Stimulated activated naive B cell treated with anti-CD40 and anti-IgM and Interleukin-4, amounts not matched to agents 10 μg/mL and 1 μg/mL and 100 μg/mL, for 72 hours (primary cell): ENCODE measurements at regions not wholly inside any gene's neighbourhood (a gene's known extent, or its start where the extent isn't known, plus 50 kb on each side); places are given as distances from the start of the nearest gene placed in this dataset.
"Not testable (repeated sequence)": the region's sequence is repeated elsewhere in the genome, so short reads cannot be mapped to it uniquely, and the experiment has no call there.

ENCODE experiments used
- ATAC-seq, 2 donors: fragments of 150-1000 bp; cut with Tn5 transposase; replicated peaks; 2 replicates each; pipeline ENCODE4 v1.10.0; 2021; ENCODE audit warnings: moderate library complexity in 1 of 2
- DNase-seq: peaks from one replicate; pipeline ENCODE4 v3.0.0; 2021
- H3K27ac Mint-ChIP-seq: one replicate; pipeline ENCODE4 v1.8.0; 2022; ENCODE audit warnings: mild to moderate bottlenecking, mixed read lengths
- H3K27me3 Mint-ChIP-seq, 2 donors: one replicate each; pipeline ENCODE4 v1.8.0; 2022; ENCODE audit warnings: mixed read lengths in 2 of 2
- H3K36me3 Mint-ChIP-seq, 2 donors: one replicate each; pipeline ENCODE4 v1.8.0; 2022; ENCODE audit warnings: mixed read lengths in 2 of 2, mild to moderate bottlenecking in 1 of 2
- H3K4me1 Mint-ChIP-seq, 2 donors: one replicate each; pipeline ENCODE4 v1.8.0; 2022; ENCODE audit warnings: mixed read lengths in 2 of 2, mild to moderate bottlenecking in 1 of 2
- H3K4me3 Mint-ChIP-seq, 2 donors: one replicate each; pipeline ENCODE4 v1.8.0; 2022; ENCODE audit warnings: mild to moderate bottlenecking in 2 of 2, mixed read lengths in 2 of 2, moderate library complexity in 1 of 2
- H3K9me3 Mint-ChIP-seq, 2 donors: one replicate each; pipeline ENCODE4 v1.8.0; 2022; ENCODE audit warnings: mixed read lengths in 2 of 2, mild to moderate bottlenecking in 1 of 2

DNA sequence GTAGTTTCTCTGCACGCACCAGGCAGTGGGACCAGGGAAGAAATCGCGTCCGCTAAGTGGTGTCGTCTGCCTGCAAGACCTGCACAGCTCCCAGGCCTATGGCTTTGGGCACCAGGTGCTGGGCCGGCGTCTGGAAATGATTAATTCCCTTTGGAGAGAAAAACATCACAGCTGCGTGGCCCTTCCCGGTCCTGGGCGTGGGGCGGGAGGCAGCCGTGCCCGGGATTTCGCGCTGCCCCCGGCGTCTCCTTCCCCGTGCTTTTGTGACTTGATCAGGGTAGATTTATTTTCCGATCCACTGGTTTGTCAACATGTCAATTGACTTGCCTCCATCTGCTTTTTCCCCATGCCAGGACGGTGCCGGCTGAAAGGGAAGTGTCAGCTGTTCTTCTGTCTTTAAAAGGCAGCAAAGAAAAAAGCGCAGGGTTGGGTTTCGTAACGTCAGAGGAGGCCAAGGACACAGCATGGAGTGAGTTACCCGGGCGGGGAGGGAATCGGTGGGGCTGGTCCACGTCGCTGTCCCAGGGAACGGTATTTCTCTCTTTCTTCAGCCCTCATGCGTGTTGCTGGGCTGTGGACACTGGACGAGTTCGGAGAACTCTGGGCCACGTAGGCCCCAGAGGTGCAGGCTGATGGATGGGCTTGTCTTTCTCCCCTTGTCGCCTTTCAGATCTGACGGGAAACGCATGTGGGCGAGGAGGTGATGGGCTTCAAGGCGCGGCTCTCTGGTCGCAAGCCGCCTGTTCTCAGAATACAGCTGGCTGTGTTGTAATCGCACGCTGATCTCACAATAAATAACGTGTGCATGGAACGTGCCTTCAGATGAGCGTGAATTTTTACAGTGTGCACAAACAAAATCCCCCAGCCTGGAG, 188.1 kb upstream of the ZNF469 start:
- Mint-ChIP-seq H3K9me3 (peaks cover 4 to 6% of the 10 kb centered on the region in 2 donors), H3K4me1 (peaks cover 11% of the 10 kb centered on the region in 2 donors), H3K4me3 (no peak overlapping the region), H3K27ac (no peak overlapping the region), H3K27me3 (no peaks in the 10 kb centered on the region), H3K36me3 (peaks cover 3 to 5% of the 10 kb centered on the region in 2 donors)
- peak in 1 of 2 donors; percentile 4 for ATAC-seq
- DNase-seq = no peak

DNA sequence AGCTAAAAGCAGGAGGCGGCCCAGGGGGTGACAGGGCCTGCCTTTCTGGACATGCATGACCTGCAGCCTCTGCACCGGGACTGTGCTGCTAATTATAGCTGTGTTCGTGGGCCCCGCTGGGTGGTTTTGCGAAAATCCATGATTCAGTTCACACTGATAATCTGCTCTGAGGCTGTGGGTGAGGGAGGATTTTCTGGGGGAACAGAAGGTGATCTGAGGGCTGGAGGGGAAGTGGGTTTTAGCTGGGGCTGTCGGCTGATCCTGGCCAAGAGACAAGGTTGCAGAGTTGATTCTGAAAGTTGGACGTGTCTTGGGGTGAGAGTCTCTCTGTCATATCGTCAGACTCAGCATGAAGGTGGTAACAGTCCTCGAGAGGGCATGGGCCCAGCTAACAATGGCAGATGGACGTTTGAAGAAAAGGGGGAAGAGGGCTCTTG, 187.5 kb upstream of the ZNF469 start:
- no peak for DNase-seq
- Mint-ChIP-seq H3K27me3 (no peaks in the 10 kb centered on the region), H3K4me1 (peaks cover 10 to 11% of the 10 kb centered on the region in 2 donors), H3K27ac (no peak overlapping the region), H3K36me3 (peaks cover 3 to 5% of the 10 kb centered on the region in 2 donors), H3K4me3 (no peak overlapping the region), H3K9me3 (peaks cover 4 to 6% of the 10 kb centered on the region in 2 donors)
- no peak for ATAC-seq

DNA sequence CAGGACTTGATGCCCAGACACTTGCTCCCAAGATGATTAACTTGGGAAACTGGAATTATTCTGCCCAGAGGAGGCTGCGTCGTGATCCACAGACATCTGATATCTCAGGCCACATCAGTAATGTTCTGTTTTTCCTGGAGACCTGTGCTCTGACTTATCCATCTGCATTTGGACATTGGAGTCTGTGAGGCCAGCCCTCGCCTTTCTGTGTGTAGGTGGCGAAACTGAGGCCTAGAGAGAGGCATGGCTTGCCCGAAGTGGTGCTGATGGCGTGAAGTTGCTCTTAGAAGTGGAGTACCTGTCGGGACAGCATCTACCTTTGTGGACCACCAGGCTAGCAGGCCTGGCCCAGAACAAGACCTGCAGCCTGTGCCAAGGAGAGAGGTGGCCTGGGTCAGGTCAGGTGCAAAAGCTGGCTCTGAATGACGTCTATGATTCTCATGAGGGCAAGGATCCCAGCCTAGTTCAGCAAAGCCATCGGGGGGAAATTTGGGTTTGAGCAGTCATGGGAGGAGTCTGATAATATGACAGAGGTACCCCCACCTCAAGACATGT, 186.8 kb upstream of the ZNF469 start:
- ATAC-seq (no peak), DNase-seq (no peak)
- H3K27me3 Mint-ChIP-seq = no peaks in the 10 kb centered on the region
- no peak overlapping the region for H3K4me3 Mint-ChIP-seq
- peaks cover 10 to 11% of the 10 kb centered on the region in 2 donors for H3K4me1 Mint-ChIP-seq
- H3K27ac Mint-ChIP-seq = peak overlapping the region; percentile 6
- H3K9me3 Mint-ChIP-seq = peaks cover 4 to 6% of the 10 kb centered on the region in 2 donors
- H3K36me3 Mint-ChIP-seq = peaks cover 3 to 5% of the 10 kb centered on the region in 2 donors

DNA sequence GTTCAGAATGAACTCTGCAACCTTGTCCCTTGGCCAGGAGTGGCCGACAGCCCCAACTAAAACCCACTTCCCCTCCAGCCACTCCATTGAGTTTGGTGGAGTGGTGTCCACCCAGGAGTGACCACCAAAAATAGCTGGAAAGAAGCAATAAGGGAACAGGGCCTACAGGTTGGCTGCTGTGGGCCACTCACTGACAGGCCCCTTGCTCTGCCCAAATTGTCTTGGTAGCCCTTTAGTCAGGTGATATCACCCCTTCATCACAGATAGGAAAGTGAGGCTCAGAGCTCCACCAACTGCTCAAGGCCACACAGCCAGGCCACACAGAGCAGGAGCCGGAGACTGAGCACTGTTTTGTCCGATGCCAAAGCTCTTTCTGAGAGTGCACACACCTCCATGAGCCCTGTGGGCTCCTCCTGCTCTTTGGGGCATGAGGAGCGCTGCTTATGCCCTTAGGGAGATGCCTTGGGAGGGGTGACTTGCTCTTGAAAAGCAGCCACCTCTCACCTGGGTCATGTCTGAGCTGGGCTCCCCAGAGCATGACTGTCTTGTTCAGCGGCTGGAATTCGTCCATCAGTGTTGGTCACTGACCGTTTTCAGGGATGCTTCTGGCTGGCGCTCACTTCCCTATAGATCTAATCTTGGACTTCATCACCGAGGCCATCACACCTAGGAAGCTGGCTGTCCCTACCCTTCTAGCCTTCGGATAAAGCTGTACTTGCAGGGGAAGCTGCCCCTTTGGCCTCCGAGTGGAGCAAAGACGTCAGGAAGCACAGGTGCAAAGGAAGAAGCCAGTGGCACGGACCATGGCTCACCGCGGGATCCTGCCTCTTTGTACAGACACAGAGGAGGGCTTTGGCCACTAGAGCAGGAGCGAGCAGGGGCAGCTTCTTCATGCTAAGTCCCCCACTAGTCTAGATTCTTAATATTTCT, 186.0 kb upstream of the ZNF469 start:
- DNase-seq (no peak), ATAC-seq (no peak)
- Mint-ChIP-seq H3K27ac (no peak overlapping the region), H3K4me3 (no peak overlapping the region), H3K4me1 (peaks cover 10 to 11% of the 10 kb centered on the region in 2 donors), H3K36me3 (peaks cover 3 to 5% of the 10 kb centered on the region in 2 donors), H3K9me3 (peaks cover 4 to 6% of the 10 kb centered on the region in 2 donors), H3K27me3 (no peaks in the 10 kb centered on the region)

DNA sequence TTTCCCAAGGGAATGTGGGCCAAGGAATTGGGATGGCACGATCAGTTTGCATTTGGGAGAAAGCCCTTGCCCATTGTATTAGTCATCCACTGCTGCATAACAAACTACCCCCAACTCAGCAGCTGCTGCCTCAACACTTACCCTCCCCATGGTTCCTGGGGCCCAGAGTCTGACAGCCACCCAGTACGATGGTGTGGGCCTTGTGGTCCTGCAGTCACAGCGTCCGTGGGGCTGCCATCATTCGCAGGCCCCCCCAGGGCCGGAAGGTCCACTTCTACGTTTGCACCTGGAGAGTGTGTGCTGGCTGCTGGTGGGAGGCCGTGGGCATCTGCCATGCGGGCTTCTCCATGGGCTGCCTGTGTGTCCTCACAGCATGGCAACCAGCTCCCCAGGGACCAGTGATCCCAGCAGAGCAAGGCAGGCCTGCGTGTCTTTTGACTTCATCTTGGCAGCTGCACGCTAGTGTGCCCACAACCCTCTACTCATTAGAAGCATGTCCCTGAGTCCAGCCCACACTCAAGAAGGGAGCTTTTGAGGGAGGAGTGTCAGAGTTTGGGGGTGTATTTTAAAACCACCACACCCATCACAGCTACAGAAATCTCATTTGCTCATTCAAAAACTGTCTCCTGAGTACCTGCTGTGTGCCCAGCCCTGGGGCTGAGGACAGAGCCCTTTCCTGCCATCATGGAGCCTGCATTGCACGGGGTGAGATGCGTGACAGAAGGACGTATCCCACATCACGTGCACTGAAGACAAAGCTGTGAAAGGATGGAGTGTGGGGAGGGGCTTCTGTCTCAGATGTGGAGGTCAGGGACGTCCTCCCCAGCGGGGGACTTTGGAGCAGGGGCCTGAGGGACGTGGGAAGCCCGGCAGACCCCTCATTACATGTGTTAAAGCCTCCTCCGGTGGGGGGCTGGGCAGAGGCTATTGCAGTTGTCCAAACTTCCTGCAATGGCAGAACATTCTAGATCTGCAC, 185.0 kb upstream of the ZNF469 start:
- Mint-ChIP-seq H3K27ac (no peak overlapping the region), H3K36me3 (peaks cover 0 to under 1% of the 10 kb centered on the region in 2 donors), H3K4me3 (no peak overlapping the region), H3K27me3 (peaks cover 4% of the 10 kb centered on the region in 2 donors), H3K9me3 (peaks cover under 1 to 1% of the 10 kb centered on the region in 2 donors), H3K4me1 (peaks cover 7 to 11% of the 10 kb centered on the region in 2 donors)
- ATAC-seq (no peak), DNase-seq (no peak)

DNA sequence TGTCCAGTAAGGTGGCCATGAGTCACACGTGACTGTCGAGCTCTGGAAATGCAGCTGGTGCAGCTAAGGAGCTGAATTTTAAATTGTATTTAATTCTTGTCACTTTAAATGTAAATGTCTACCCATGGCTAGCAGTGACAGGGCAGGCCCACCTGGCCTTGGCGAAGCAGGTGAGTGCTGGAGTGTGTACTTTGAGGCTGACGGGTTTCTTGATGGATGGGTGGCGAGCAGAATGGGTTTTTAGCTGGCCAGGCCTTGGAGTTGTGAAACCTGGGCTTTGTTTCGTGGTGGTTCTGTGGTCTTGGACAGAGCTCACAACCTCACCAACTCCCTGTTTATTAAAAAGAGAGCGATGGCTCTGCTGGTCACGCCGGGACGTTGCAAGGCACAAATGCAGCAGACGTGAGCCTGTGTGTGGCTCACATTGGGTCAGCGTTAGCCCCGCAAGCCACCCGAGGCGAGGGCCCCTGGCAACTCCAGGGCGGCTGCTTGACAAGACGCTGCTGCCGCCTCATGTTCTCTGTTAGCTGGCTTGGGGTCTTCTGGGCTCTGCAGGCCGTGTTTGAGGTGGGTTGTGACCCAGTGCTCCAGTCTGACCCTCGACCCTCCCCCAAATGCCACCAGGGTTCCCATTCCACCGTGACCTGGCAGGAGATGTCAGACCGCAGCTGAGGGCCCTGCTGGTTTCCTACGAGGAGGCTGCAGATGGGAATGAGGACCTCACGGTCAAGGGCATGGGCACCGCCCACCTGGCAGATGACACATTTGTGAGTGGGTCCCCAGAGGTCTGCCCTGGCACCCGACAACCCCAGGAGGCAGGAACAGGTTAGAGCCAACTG, 184.1 kb upstream of the ZNF469 start:
- Mint-ChIP-seq H3K4me1 (peaks cover 9 to 11% of the 10 kb centered on the region in 2 donors), H3K27me3 (peaks cover 6 to 10% of the 10 kb centered on the region in 2 donors)
- not testable (repeated sequence) for H3K36me3 Mint-ChIP-seq, ATAC-seq, H3K27ac Mint-ChIP-seq, DNase-seq, H3K4me3 Mint-ChIP-seq, H3K9me3 Mint-ChIP-seq

DNA sequence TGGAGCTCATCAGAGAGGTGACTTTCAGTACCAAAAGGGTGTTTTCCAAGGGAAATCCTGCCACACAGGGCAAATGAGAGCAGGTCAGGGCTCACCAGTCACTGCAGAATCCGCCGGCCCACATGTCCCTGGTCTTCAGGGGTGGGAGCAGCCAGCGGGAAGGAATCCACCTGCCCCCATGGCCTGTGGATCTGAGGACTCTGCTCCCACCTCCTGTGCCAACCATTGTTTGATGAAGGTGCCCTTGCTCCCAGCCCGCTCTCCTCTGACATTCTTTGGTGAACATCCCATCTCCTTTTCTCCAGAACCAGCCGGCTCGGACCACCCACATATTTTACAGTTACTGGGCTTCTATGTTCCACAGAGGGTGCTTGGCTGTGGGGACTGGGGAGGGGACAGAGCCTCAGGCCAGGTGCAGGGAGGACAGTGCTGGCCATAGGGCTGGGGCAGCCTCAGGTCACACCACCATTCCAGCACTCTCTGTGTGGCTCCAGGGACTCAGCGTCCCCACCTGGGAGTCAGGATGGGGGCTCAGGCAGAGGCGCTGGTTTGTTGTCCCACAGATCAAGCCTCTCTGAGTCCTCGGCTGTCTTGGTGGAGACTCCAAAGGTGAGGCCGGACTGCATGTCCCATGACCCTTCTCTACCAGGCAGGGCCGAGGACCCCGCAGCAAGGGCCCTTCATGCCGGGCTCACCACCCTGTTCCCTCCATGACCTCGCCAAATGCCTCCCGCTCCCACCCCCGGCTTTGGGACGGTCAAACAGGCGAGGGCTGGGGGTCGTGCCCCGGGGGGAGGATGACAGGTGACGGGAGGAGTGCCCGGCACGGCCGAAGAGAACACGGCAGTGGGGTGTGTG, 183.2 kb upstream of the ZNF469 start:
- not testable (repeated sequence) for DNase-seq, H3K27ac Mint-ChIP-seq, H3K9me3 Mint-ChIP-seq, ATAC-seq, H3K4me3 Mint-ChIP-seq, H3K4me1 Mint-ChIP-seq, H3K36me3 Mint-ChIP-seq
- H3K27me3 Mint-ChIP-seq = peaks cover 6 to 12% of the 10 kb centered on the region in 2 donors

DNA sequence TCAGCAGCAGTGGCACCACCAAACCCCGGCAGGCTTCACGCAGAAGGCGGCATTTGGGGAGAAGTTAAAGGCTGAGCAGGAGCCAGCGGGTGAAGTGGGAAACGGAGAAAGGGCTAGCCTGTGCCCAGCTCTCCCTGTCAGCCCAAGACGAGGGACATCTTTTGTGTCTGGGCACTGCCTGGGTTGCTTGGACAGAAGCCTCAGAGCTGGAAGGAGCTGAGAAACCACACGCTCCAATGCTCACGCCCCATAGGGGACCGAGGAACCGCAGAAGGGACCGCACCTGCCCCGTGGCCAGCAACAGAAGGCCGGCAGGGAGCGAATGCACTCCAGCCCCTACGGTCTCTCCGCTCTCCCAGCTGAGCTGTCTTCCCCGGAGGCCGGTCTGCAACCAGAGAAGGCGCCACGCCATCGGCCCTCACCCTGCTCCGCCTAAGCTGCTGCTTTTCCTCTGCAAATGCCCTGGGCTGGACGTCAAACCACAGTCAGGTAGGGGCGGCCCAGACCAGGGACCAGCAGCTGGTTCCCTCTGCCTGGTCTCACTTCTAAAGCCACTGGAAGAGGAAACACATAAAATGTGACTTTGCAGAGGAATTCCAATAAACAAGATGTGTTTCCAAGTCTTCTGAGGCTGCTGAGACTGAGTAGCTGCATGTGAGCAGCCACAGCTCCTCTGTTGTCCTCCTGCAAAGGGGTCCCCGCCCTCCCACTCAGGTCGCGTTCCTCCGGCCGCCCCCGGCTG, 182.4 kb upstream of the ZNF469 start:
- H3K27ac Mint-ChIP-seq, H3K4me3 Mint-ChIP-seq, H3K36me3 Mint-ChIP-seq, DNase-seq, H3K4me1 Mint-ChIP-seq, H3K9me3 Mint-ChIP-seq, ATAC-seq: not testable (repeated sequence)
- peaks cover 6 to 12% of the 10 kb centered on the region in 2 donors for H3K27me3 Mint-ChIP-seq

DNA sequence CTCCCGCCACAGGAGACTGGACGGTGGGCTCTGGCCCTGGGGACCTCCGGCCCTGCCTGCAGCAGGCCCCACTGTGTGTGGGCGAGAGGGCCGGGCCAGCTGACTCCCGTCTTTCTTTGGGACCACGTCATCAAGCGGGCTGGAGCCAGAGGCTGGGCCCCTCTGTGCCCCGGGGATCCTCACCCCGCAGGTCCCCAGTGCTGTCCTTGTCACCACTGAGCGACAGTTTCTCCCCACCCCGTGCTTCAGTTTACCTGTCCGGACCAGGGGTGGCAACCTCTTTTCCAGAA, 181.9 kb upstream of the ZNF469 start:
- no peak overlapping the region for H3K4me3 Mint-ChIP-seq
- no peak for DNase-seq
- peaks cover 0 to 2% of the 10 kb centered on the region in 2 donors for H3K4me1 Mint-ChIP-seq

DNA sequence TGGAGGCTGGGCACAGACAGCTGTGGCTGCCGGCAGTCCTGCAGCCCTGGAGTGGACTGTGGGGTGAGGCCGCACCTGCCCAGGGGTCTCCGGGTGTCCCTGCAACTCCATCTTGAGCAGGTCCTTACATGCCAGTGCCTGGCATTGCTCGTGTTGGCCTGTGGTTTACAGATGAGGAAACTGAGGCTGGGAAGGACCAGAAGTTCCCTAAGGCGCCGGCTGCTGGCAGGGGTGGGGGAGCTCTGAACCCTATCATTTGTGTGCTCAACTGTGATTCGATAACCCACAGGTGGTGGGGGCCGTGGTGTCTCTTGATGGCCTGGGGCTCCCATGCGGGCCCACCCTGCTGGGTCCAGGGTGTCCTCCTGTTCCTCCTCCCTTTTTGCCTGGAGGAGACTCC, 181.1 kb upstream of the ZNF469 start:
- not testable (repeated sequence) for H3K9me3 Mint-ChIP-seq, ATAC-seq

More for the DNA sequence above, 181.9 kb upstream of the ZNF469 start:
- peaks cover 10 to 12% of the 10 kb centered on the region in 2 donors for H3K27me3 Mint-ChIP-seq
- no peak overlapping the region for H3K27ac Mint-ChIP-seq
- no peak for ATAC-seq
- no peaks in the 10 kb centered on the region for H3K36me3 Mint-ChIP-seq
- no peaks in the 10 kb centered on the region for H3K9me3 Mint-ChIP-seq

DNA sequence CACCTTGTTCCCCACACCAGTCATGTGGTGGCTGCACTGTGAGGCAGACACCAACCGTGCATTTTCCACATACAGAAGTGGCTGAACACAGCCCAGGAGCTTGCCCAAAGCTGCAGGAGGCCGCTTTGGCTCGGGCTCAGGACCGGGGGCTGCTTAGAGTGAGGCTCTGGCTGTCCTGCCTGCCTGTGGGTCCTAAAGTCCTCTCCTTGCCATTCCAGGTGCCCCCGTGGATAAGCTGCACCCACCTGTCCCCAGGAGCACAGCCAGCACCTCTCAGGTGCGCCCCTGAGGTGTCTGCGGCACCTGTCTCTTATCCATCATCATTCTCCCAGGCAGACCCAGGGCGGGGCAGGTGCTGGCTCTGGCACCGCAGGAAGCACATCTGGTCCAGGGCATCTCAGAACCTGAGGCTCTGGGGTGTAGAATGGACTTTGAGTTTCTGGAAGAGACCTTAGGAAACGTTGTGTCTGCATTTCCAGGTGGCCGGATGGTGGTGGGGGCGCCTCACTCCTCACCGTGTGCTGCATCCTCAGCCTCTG, 180.5 kb upstream of the ZNF469 start:
- Mint-ChIP-seq H3K36me3 (no peaks in the 10 kb centered on the region), H3K27ac (no peak overlapping the region), H3K4me3 (no peak overlapping the region), H3K9me3 (no peaks in the 10 kb centered on the region), H3K27me3 (peaks cover 10 to 12% of the 10 kb centered on the region in 2 donors), H3K4me1 (peaks cover 0 to 2% of the 10 kb centered on the region in 2 donors)
- DNase-seq = no peak
- no peak for ATAC-seq

More for the DNA sequence above, 181.1 kb upstream of the ZNF469 start:
- H3K27me3 Mint-ChIP-seq = peaks cover 10 to 12% of the 10 kb centered on the region in 2 donors
- not testable (repeated sequence) for H3K36me3 Mint-ChIP-seq, H3K4me1 Mint-ChIP-seq, DNase-seq, H3K27ac Mint-ChIP-seq, H3K4me3 Mint-ChIP-seq
